ENCODE measurements at regions not wholly inside any gene's neighbourhood (a gene's known extent, or its start where the extent isn't known, plus 50 kb on each side); places are given as distances from the start of the nearest gene placed in this dataset.
"Not testable (repeated sequence)": the region's sequence is repeated elsewhere in the genome, so short reads cannot be mapped to it uniquely, and the experiment has no call there.

GRCh38 chr15:38809621-38810020, 245.0 kb upstream of the RASGRP1 start:
- Mint-ChIP-seq H3K4me3 (no peak overlapping the region), H3K27ac (no peak overlapping the region), H3K36me3 (ENCODE audit: low read depth) (no peaks in the 10 kb centered on the region), H3K9me3 (no peaks in the 10 kb centered on the region), H3K4me1 (ENCODE audit: low read depth) (no peaks in the 10 kb centered on the region), H3K27me3 (peaks cover 22% of the 10 kb centered on the region)
- intact Hi-C loops (cut with DNase I, micrococcal nuclease) = loop anchor here in 1 of 2 experiments (10.0 kb wide), 1 partner anchor 365 kb away; no protein-coding TSS in a partner anchor
- Histone ChIP-seq H3K36me3 (ENCODE audit: insufficient read depth, low read length) (no peaks in the 10 kb centered on the region), H3K4me1 (ENCODE audit: insufficient read depth, low read length) (no peaks in the 10 kb centered on the region), H3K27me3 (ENCODE audit: control insufficient read depth in 1 of 2, insufficient read depth in 2 of 2, low read length in 2 of 2) (peaks cover 0 to 4% of the 10 kb centered on the region in 2 experiments), H3K9me3 (ENCODE audit: control insufficient read depth in 1 of 2, insufficient read depth in 1 of 2, low read length in 2 of 2) (no peaks in the 10 kb centered on the region), H3K27ac (ENCODE audit: low read depth in 1 of 2, low read length in 2 of 2) (no peak overlapping the region), H3K4me3 (ENCODE audit: low read length) (no peak overlapping the region)
- TF ChIP-seq CTCF (IDR thresholded peaks at IDR 0.05) = no peak
- DNase-seq = no peak
- no peak for ATAC-seq (ENCODE audit: poor library complexity)
- CTCF ChIA-PET = no interaction called here
- POLR2A ChIA-PET = no interaction called here

DNA sequence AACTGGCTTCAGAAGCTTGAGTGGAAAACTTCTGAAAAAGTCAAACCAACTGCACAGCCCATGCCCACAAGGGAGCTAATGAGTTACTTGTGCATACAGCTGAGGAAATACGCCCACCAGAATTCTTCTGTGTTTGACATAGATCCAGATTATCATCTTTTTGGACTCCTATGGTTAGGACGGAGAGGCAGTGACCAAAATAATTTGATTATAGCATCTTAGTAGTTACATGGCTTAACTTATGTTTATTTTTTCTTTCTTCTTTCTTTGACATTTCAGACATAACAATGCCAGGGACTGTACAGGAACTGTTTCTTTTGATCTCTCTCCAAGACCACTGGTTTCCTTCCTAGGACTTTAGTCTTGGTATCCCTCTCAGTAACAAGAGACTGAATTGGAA, 246.1 kb upstream of the RASGRP1 start:
- no peaks in the 10 kb centered on the region for H3K4me1 Mint-ChIP-seq (ENCODE audit: low read depth)
- no peaks in the 10 kb centered on the region for H3K36me3 Mint-ChIP-seq (ENCODE audit: low read depth)
- H3K27ac ChIP-seq (ENCODE audit: low read depth in 1 of 2, low read length in 2 of 2) = no peak overlapping the region
- POLR2A ChIA-PET = no interaction called here
- H3K9me3 Mint-ChIP-seq = no peaks in the 10 kb centered on the region
- H3K4me3 Mint-ChIP-seq = no peak overlapping the region
- no peak overlapping the region for H3K27ac Mint-ChIP-seq
- intact Hi-C loops (cut with DNase I, micrococcal nuclease) = loop anchor here in 1 of 2 experiments (10.0 kb wide), 1 partner anchor 366 kb away; no protein-coding TSS in a partner anchor
- H3K27me3 ChIP-seq (ENCODE audit: control insufficient read depth in 1 of 2, insufficient read depth in 2 of 2, low read length in 2 of 2) = no peaks in the 10 kb centered on the region
- no peak for TF ChIP-seq CTCF (IDR thresholded peaks at IDR 0.05)
- ATAC-seq (ENCODE audit: poor library complexity) = no peak
- no peak overlapping the region for H3K4me3 ChIP-seq (ENCODE audit: low read length)
- H3K9me3 ChIP-seq (ENCODE audit: control insufficient read depth in 1 of 2, insufficient read depth in 1 of 2, low read length in 2 of 2) = no peaks in the 10 kb centered on the region
- H3K27me3 Mint-ChIP-seq = peaks cover 28% of the 10 kb centered on the region
- no peaks in the 10 kb centered on the region for H3K36me3 ChIP-seq (ENCODE audit: insufficient read depth, low read length)
- no peak for DNase-seq
- no peaks in the 10 kb centered on the region for H3K4me1 ChIP-seq (ENCODE audit: insufficient read depth, low read length)
- CTCF ChIA-PET = no interaction called here

DNA sequence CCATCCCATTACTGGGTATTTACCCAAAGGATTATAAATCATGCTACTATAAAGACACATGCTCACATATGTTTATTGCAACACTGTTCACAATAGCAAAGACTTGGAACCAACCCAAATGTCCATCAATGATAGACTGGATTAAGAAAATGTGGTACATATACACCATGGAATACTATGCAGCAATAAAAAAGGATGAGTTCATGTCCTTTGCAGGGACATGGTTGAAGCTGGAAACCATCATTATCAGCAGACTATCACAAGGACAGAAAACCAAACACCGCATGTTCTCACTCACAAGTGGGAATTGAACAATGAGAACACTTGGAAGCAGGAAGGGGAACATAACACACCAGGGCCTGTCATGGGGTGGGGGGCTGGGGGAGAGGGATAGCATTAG, 249.6 kb upstream of the RASGRP1 start:
- H3K9me3 ChIP-seq (ENCODE audit: control insufficient read depth in 1 of 2, insufficient read depth in 1 of 2, low read length in 2 of 2); CTCF ChIA-PET; H3K4me3 ChIP-seq (ENCODE audit: low read length); H3K4me1 Mint-ChIP-seq (ENCODE audit: low read depth); ATAC-seq (ENCODE audit: poor library complexity); H3K36me3 Mint-ChIP-seq (ENCODE audit: low read depth); H3K36me3 ChIP-seq (ENCODE audit: insufficient read depth, low read length); DNase-seq; H3K4me3 Mint-ChIP-seq; H3K27me3 ChIP-seq (ENCODE audit: control insufficient read depth in 1 of 2, insufficient read depth in 2 of 2, low read length in 2 of 2); POLR2A ChIA-PET; H3K4me1 ChIP-seq (ENCODE audit: insufficient read depth, low read length); H3K27ac ChIP-seq (ENCODE audit: low read depth in 1 of 2, low read length in 2 of 2); H3K27ac Mint-ChIP-seq; H3K9me3 Mint-ChIP-seq: not testable (repeated sequence)
- intact Hi-C loops (cut with DNase I, micrococcal nuclease) = loop anchor here in 1 of 2 experiments (10.0 kb wide), 1 partner anchor 369 kb away; no protein-coding TSS in a partner anchor
- H3K27me3 Mint-ChIP-seq = peaks cover 44% of the 10 kb centered on the region

DNA sequence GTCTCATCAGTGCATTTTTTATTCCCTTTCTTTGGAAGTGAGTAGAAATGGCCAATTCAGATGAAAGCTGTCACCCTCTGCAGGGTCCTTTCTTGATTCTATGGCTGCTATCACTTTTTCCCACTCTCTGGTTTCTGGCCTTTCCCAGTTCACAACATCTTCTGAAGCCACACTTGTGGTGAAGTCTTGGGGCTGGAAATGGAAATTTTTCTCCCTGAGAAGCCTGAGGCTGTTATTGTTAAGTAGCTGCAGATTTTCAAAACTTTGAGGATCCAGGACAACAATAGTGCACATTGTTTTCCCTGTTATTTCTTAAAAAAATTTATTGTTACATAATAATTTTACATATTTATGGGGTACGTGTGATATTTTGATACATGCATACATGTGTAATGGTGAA, 250.3 kb upstream of the RASGRP1 start:
- CTCF ChIA-PET = no interaction called here
- no peak for ATAC-seq (ENCODE audit: poor library complexity)
- no peak overlapping the region for H3K4me3 ChIP-seq (ENCODE audit: low read length)
- Mint-ChIP-seq H3K4me3 (no peak overlapping the region), H3K9me3 (no peaks in the 10 kb centered on the region), H3K36me3 (ENCODE audit: low read depth) (no peaks in the 10 kb centered on the region), H3K4me1 (ENCODE audit: low read depth) (peaks cover 5% of the 10 kb centered on the region), H3K27ac (no peak overlapping the region), H3K27me3 (peaks cover 44% of the 10 kb centered on the region)
- no peaks in the 10 kb centered on the region for H3K36me3 ChIP-seq (ENCODE audit: insufficient read depth, low read length)
- peaks cover 4% of the 10 kb centered on the region for H3K4me1 ChIP-seq (ENCODE audit: insufficient read depth, low read length)
- H3K27me3 ChIP-seq (ENCODE audit: control insufficient read depth in 1 of 2, insufficient read depth in 2 of 2, low read length in 2 of 2) = no peaks in the 10 kb centered on the region
- POLR2A ChIA-PET = no interaction called here
- intact Hi-C loops (cut with DNase I, micrococcal nuclease) = loop anchor here (5.0 to 10.0 kb wide), 4 partner anchors 93 to 767 kb away; partner anchors contain the start of gene THBS1 (in 1 of the 2)
- TF ChIP-seq CTCF (IDR thresholded peaks at IDR 0.05) = no peak
- no peaks in the 10 kb centered on the region for H3K9me3 ChIP-seq (ENCODE audit: control insufficient read depth in 1 of 2, insufficient read depth in 1 of 2, low read length in 2 of 2)
- no peak for DNase-seq
- no peak overlapping the region for H3K27ac ChIP-seq (ENCODE audit: low read depth in 1 of 2, low read length in 2 of 2)

All from CD4-positive, alpha-beta T cell (primary cell).